ENCODE measurements at regions not wholly inside any gene's neighbourhood (a gene's known extent, or its start where the extent isn't known, plus 50 kb on each side); places are given as distances from the start of the nearest gene placed in this dataset.
A peak's percentile ranks its signal among the peaks of the same experiment; 100 is the strongest.

GRCh38 chr7:73963252-73963822 lies 64.6 kb upstream of the ELN start:
- CTCF ChIA-PET, result no interaction called here
- DNase-seq (ENCODE audit: low spot score), result no peak
- POLR2A ChIA-PET (ENCODE audit: low non-redundant PET), result no interaction called here
- TF ChIP-seq CTCF (conservative IDR thresholded peaks at IDR 0.05; ENCODE audit: low read depth), result no peak
- H3K27ac ChIP-seq, result no peak overlapping the region

- ChIA-PET CTCF (interaction anchor here (0.6 kb wide), 1 partner anchor 34 kb away, joined by 3 read pairs; no protein-coding TSS in a partner anchor), POLR2A (ENCODE audit: low non-redundant PET) (no interaction called here)
- no peak for DNase-seq (ENCODE audit: low spot score)
- no peak overlapping the region for H3K27ac ChIP-seq
- no peak for TF ChIP-seq CTCF (conservative IDR thresholded peaks at IDR 0.05; ENCODE audit: low read depth)
Measured at GRCh38 chr7:73964786-73965185, 63.2 kb upstream of the ELN start.

- ChIA-PET CTCF (interaction anchor here (0.6 kb wide), 1 partner anchor 170 kb away, joined by 3 read pairs; no protein-coding TSS in a partner anchor), POLR2A (ENCODE audit: low non-redundant PET) (no interaction called here)
- TF ChIP-seq CTCF (conservative IDR thresholded peaks at IDR 0.05; ENCODE audit: low read depth), result no peak
- peak overlapping the region; percentile 10; the same call in 1 of the 2 replicates for H3K27ac ChIP-seq
- DNase-seq (ENCODE audit: low spot score), result no peak
Measured at GRCh38 chr7:73966062-73966940, 61.7 kb upstream of the ELN start.

GRCh38 chr7:73966941-73967831 lies 60.8 kb upstream of the ELN start:
- H3K27ac ChIP-seq, result peak overlapping the region; percentile 38; the same call in 1 of the 2 replicates
- no peak for TF ChIP-seq CTCF (conservative IDR thresholded peaks at IDR 0.05; ENCODE audit: low read depth)
- no peak for DNase-seq (ENCODE audit: low spot score)
- CTCF ChIA-PET, result no interaction called here
- POLR2A ChIA-PET (ENCODE audit: low non-redundant PET), result no interaction called here

- ChIA-PET CTCF (no interaction called here), POLR2A (ENCODE audit: low non-redundant PET) (no interaction called here)
- TF ChIP-seq CTCF (conservative IDR thresholded peaks at IDR 0.05; ENCODE audit: low read depth), result no peak
- no peak overlapping the region for H3K27ac ChIP-seq
- DNase-seq (ENCODE audit: low spot score), result no peak
Measured at GRCh38 chr7:73967832-73968290, 60.1 kb upstream of the ELN start.

- ChIA-PET POLR2A (ENCODE audit: low non-redundant PET) (no interaction called here), CTCF (no interaction called here)
- no peak for DNase-seq (ENCODE audit: low spot score)
- no peak for TF ChIP-seq CTCF (conservative IDR thresholded peaks at IDR 0.05; ENCODE audit: low read depth)
- no peak overlapping the region for H3K27ac ChIP-seq
Measured at GRCh38 chr7:73968487-73968886, 59.5 kb upstream of the ELN start.

Data from RWPE1 (cell line).